GM21367 (cell line): ENCODE measurements at regions not wholly inside any gene's neighbourhood (a gene's known extent, or its start where the extent isn't known, plus 50 kb on each side); places are given as distances from the start of the nearest gene placed in this dataset.
"Not testable (repeated sequence)": the region's sequence is repeated elsewhere in the genome, so short reads cannot be mapped to it uniquely, and the experiment has no call there.

Experiments
- ATAC-seq: cut with Tn5 transposase; IDR thresholded peaks from one replicate; pipeline ENCODE4 v1.9.1; 2021; ENCODE audit not compliant: unreplicated experiment

DNA sequence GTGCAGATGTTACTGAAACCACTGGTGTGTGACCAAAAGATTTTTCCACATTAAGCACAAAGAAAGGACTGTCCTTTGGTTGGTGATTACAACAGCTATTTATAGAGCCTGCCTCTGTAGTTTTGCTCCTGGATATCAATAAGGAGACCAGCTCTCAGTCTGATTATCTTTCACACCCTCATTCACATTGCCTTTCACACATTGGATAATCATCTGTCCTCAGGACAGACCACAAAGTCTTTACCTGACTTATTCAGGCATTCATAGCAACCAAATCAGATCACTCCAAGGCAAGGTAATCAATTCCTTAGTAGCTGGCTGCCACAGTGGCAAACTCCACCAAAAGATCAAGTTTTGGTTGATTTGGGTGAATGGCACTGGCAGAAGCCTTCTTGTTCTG is 59.6 kb upstream of the CPSF6 start:
- no peak for ATAC-seq

DNA sequence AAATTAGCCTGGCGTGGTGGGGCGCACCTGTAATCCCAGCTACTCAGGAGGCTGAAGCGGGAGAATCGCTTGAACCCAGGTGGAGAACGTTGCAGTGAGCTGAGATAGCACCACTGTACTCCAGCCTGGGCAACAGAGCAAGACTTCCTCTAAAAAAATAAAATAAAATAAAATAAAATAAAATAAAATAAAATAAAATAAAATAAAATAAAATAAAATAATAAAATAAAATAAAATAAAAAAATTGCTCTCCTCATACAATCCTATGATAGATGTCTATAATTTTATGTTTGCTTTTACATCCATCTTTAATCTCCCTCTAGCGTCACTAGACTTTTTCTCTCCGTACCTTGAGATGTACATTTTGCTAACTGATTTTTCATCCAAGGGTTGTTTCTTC is 51.8 kb upstream of the CPSF6 start:
- ATAC-seq, result not testable (repeated sequence)

GRCh38 chr12:69189378-69189978 is 49.9 kb upstream of the CPSF6 start:
- ATAC-seq, result no peak
